Calu3 (cell line): ENCODE measurements at regions not wholly inside any gene's neighbourhood (a gene's known extent, or its start where the extent isn't known, plus 50 kb on each side); places are given as distances from the start of the nearest gene placed in this dataset.

Experiments used
- BruUV-seq: library from RNA; stranded (reverse); fragments of 400-500 nt; replicated peaks from 2 replicates; lab custom pipeline; 2021; lab: Mats Ljungman, UMichigan
- CTCF ChIA-PET: fragments of 300-600 bp; sonication (Branson Sonifier 250); formaldehyde crosslinking; loops from one replicate; lab custom pipeline; 2022; ENCODE audit warnings: antibody characterized with exemption; lab: Charles Lee
- DNase-seq: peaks from one replicate; pipeline ENCODE4 v3.0.0; 2022
- H3K27ac Mint-ChIP-seq: one replicate; pipeline ENCODE4 v1.8.0; 2022; ENCODE audit warnings: mixed read lengths; ENCODE audit not compliant: unreplicated experiment
- H3K27me3 Mint-ChIP-seq: one replicate; pipeline ENCODE4 v1.8.0; 2022; ENCODE audit warnings: mixed read lengths; ENCODE audit not compliant: unreplicated experiment
- H3K36me3 Mint-ChIP-seq: one replicate; pipeline ENCODE4 v1.8.0; 2022; ENCODE audit warnings: mild to moderate bottlenecking, moderate library complexity, mixed read lengths; ENCODE audit not compliant: insufficient read depth, unreplicated experiment
- H3K4me1 Mint-ChIP-seq: one replicate; pipeline ENCODE4 v1.8.0; 2022; ENCODE audit warnings: mild to moderate bottlenecking, low read depth, mixed read lengths; ENCODE audit not compliant: unreplicated experiment
- H3K4me3 Mint-ChIP-seq: one replicate; pipeline ENCODE4 v1.8.0; 2022; ENCODE audit warnings: mild to moderate bottlenecking, low read depth, moderate library complexity, mixed read lengths; ENCODE audit not compliant: unreplicated experiment
- H3K9me3 Mint-ChIP-seq: one replicate; pipeline ENCODE4 v1.8.0; 2022; ENCODE audit warnings: low read depth, mixed read lengths; ENCODE audit not compliant: unreplicated experiment
- CTCF ChIP-seq: fragments of 200-600 bp; IDR thresholded peaks from one replicate; pipeline ENCODE4 v1.8.0; 2022; ENCODE audit warnings: antibody characterized with exemption; ENCODE audit not compliant: unreplicated experiment
- intact Hi-C: fragments of 100-400 bp; cut with micrococcal nuclease; formaldehyde crosslinking; loops from one replicate; pipeline ENCODE4 v1.10.0; 2022; ENCODE audit not compliant: unreplicated experiment

GRCh38 chr1:197825541-197825940, 50.3 kb upstream of the DENND1B start:
- H3K9me3 Mint-ChIP-seq = peaks cover 8% of the 10 kb centered on the region
- CTCF ChIA-PET = no interaction called here
- H3K27me3 Mint-ChIP-seq = no peaks in the 10 kb centered on the region
- peaks cover 8% of the 10 kb centered on the region for H3K4me1 Mint-ChIP-seq
- TF ChIP-seq CTCF = no peak
- intact Hi-C loops = no loop called here
- H3K36me3 Mint-ChIP-seq = no peaks in the 10 kb centered on the region
- DNase-seq = no peak
- BruUV-seq = no TSS peak
- no peak overlapping the region for H3K4me3 Mint-ChIP-seq
- H3K27ac Mint-ChIP-seq = no peak overlapping the region
